ENCODE measurements at regions not wholly inside any gene's neighbourhood (a gene's known extent, or its start where the extent isn't known, plus 50 kb on each side); places are given as distances from the start of the nearest gene placed in this dataset.

DNA sequence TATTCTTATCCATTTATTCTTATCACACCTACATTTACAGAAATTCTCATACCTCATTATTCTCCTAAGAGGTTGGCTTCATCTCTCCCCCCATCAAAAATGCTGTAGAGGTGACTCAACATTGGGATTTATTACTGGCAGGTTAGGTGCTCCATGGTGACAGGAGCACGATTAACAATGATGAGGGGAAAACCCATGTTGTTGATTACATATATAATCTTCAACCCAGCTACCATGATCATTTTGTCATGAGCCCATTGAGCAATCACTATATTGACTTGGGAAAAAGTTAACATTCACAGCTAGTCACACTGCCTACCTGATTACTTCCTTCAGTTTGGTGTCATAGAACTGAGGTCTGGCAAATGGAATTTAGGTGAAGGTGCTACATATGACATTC, 712.1 kb upstream of the CHRM3 start:
- H3K4me3 ChIP-seq (ENCODE audit: low read depth, low read length): no peak overlapping the region
- TF ChIP-seq, protein P1, sequence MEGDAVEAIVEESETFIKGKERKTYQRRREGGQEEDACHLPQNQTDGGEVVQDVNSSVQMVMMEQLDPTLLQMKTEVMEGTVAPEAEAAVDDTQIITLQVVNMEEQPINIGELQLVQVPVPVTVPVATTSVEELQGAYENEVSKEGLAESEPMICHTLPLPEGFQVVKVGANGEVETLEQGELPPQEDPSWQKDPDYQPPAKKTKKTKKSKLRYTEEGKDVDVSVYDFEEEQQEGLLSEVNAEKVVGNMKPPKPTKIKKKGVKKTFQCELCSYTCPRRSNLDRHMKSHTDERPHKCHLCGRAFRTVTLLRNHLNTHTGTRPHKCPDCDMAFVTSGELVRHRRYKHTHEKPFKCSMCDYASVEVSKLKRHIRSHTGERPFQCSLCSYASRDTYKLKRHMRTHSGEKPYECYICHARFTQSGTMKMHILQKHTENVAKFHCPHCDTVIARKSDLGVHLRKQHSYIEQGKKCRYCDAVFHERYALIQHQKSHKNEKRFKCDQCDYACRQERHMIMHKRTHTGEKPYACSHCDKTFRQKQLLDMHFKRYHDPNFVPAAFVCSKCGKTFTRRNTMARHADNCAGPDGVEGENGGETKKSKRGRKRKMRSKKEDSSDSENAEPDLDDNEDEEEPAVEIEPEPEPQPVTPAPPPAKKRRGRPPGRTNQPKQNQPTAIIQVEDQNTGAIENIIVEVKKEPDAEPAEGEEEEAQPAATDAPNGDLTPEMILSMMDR (IDR thresholded peaks at IDR 0.05; ENCODE audit: low read depth, low read length, missing control alignments): no peak
- DNase-seq (ENCODE audit: low read depth): no peak

DNA sequence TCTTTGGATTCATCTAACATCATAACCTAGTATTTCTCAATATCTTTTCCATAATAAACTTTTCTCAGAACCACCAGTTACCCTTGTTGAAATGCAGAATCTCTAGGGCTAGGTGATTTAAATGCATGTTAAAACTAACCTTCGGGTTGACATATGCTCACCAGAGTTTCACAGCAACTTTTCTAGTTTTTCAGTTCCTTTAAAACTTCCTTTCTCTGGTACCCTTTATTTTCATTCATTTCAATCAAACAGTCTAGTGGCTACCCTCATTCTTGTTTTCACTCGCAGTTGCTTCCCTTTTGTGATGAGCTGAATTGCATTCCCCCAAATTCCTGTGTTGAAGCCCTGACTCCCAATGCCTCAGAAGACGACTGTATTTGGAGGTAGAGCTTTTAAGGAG, 712.8 kb upstream of the CHRM3 start:
- H3K4me3 ChIP-seq (ENCODE audit: low read depth, low read length): no peak overlapping the region
- TF ChIP-seq, protein P1 (IDR thresholded peaks at IDR 0.05; ENCODE audit: low read depth, low read length, missing control alignments): no peak

GRCh38 chr1:238672806-238673205, 713.6 kb upstream of the CHRM3 start:
- H3K4me3 ChIP-seq (ENCODE audit: low read depth, low read length): no peak overlapping the region
- TF ChIP-seq, protein P1 (IDR thresholded peaks at IDR 0.05; ENCODE audit: low read depth, low read length, missing control alignments): no peak
- no peak for DNase-seq (ENCODE audit: low read depth)

More for the DNA sequence above, 712.8 kb upstream of the CHRM3 start:
- DNase-seq (ENCODE audit: low read depth): no peak

GRCh38 chr1:238672262-238672661, 714.1 kb upstream of the CHRM3 start:
- DNase-seq (ENCODE audit: low read depth): no peak
- H3K4me3 ChIP-seq (ENCODE audit: low read depth, low read length): no peak overlapping the region
- TF ChIP-seq, protein P1 (IDR thresholded peaks at IDR 0.05; ENCODE audit: low read depth, low read length, missing control alignments): no peak

DNA sequence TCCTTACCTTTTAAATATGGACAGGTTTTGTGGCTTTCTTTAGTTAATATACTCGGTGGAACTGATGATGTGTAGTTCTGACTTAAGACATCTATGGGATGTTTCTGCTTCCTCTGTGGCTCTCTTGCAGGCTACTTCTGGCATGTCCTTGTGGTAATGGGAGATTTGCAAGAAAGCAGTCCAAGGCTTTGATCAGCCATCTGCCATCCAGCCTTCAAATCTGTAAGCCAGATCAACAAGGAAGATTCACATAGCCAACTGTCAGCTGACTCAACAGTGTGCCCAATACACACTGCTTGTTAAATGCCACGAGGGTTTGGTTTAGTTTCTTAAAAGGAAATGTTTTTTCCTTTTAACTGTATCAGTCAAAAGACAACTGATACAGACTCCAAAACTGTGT, 722.2 kb upstream of the CHRM3 start:
- TF ChIP-seq, protein P1 (IDR thresholded peaks at IDR 0.05; ENCODE audit: low read depth, low read length, missing control alignments): no peak
- DNase-seq (ENCODE audit: low read depth): no peak
- H3K4me3 ChIP-seq (ENCODE audit: low read depth, low read length): no peak overlapping the region

- DNase-seq (ENCODE audit: low read depth): no peak
- TF ChIP-seq, protein P1 (IDR thresholded peaks at IDR 0.05; ENCODE audit: low read depth, low read length, missing control alignments): no peak
- H3K4me3 ChIP-seq (ENCODE audit: low read depth, low read length): no peak overlapping the region
Measured at GRCh38 chr1:238660849-238661248, 725.5 kb upstream of the CHRM3 start.

GRCh38 chr1:238658763-238659162, 727.6 kb upstream of the CHRM3 start:
- no peak for DNase-seq (ENCODE audit: low read depth)
- no peak overlapping the region for H3K4me3 ChIP-seq (ENCODE audit: low read depth, low read length)
- TF ChIP-seq, protein P1 (IDR thresholded peaks at IDR 0.05; ENCODE audit: low read depth, low read length, missing control alignments): no peak
